DND-41 (cell line): ENCODE measurements at regions not wholly inside any gene's neighbourhood (a gene's known extent, or its start where the extent isn't known, plus 50 kb on each side); places are given as distances from the start of the nearest gene placed in this dataset.

Experiments
- CTCF ChIP-seq: IDR thresholded peaks from 2 replicates; pipeline ENCODE4 v1.5.1; 2012; ENCODE audit warnings: borderline replicate concordance, low read length, moderate library complexity, mild to moderate bottlenecking; ENCODE audit not compliant: poor library complexity, severe bottlenecking; ENCODE audit errors: extremely low read depth
- EZH2 ChIP-seq: IDR thresholded peaks from 3 replicates; pipeline ENCODE4 v1.6.1; 2012; ENCODE audit warnings: borderline replicate concordance, low read depth, mild to moderate bottlenecking, moderate library complexity, low read length, inconsistent platforms; ENCODE audit not compliant: severe bottlenecking

- TF ChIP-seq CTCF (no peak), EZH2 (no peak)
Observed at GRCh38 chr12:20040184-20040583, 328.2 kb upstream of the PDE3A start.
